ENCODE measurements at regions not wholly inside any gene's neighbourhood (a gene's known extent, or its start where the extent isn't known, plus 50 kb on each side); places are given as distances from the start of the nearest gene placed in this dataset.

- DNase-seq (ENCODE audit: low spot score): no peak
- no peak for TF ChIP-seq CTCF (IDR thresholded peaks at IDR 0.05; ENCODE audit: extremely low read depth, missing control alignments)
Measured at GRCh38 chr14:53858345-53858684, 98.3 kb downstream of the BMP4 start.

GRCh38 chr14:53857625-53858344 is 98.8 kb downstream of the BMP4 start:
- no peak for TF ChIP-seq CTCF (IDR thresholded peaks at IDR 0.05; ENCODE audit: extremely low read depth, missing control alignments)
- no peak for DNase-seq (ENCODE audit: low spot score)

- TF ChIP-seq CTCF (IDR thresholded peaks at IDR 0.05; ENCODE audit: extremely low read depth, missing control alignments): no peak
- DNase-seq (ENCODE audit: low spot score): no peak
Measured at GRCh38 chr14:53855574-53855973, 101.1 kb downstream of the BMP4 start.

GRCh38 chr14:53855127-53855526 is 101.5 kb downstream of the BMP4 start:
- TF ChIP-seq CTCF (IDR thresholded peaks at IDR 0.05; ENCODE audit: extremely low read depth, missing control alignments): no peak
- DNase-seq (ENCODE audit: low spot score): no peak

GRCh38 chr14:53851394-53852090 is 105.1 kb downstream of the BMP4 start:
- no peak for TF ChIP-seq CTCF (IDR thresholded peaks at IDR 0.05; ENCODE audit: extremely low read depth, missing control alignments)
- DNase-seq (ENCODE audit: low spot score): no peak

- DNase-seq (ENCODE audit: low spot score): no peak
- TF ChIP-seq CTCF (IDR thresholded peaks at IDR 0.05; ENCODE audit: extremely low read depth, missing control alignments): no peak
Measured at GRCh38 chr14:53850714-53851296, 105.8 kb downstream of the BMP4 start.

GRCh38 chr14:53849549-53849948 is 107.1 kb downstream of the BMP4 start:
- DNase-seq (ENCODE audit: low spot score): no peak

More at GRCh38 chr14:53849549-53849948, 107.1 kb downstream of the BMP4 start:
- no peak for TF ChIP-seq CTCF (IDR thresholded peaks at IDR 0.05; ENCODE audit: extremely low read depth, missing control alignments)

All from GM20000 (cell line).